Bronchial epithelial cell (primary cell): ENCODE measurements at regions not wholly inside any gene's neighbourhood (a gene's known extent, or its start where the extent isn't known, plus 50 kb on each side); places are given as distances from the start of the nearest gene placed in this dataset.

Experiments
- DNase-seq: peaks from one replicate; pipeline ENCODE4 v3.0.0-alpha.2; 2010; ENCODE audit warnings: low read depth
- FAIRE-seq: peaks from 2 replicates; lab custom pipeline; 2011; peaks lifted over from hg19 to GRCh38; lab: Jason Lieb, UNC
- H3K27me3 ChIP-seq: 2 replicates; pipeline ENCODE4 v1.5.1; 2011; ENCODE audit warnings: low read length; ENCODE audit not compliant: control insufficient read depth, insufficient read depth
- H3K36me3 ChIP-seq: 2 replicates; pipeline ENCODE4 v1.5.1; 2011; ENCODE audit warnings: low read length; ENCODE audit not compliant: control insufficient read depth, insufficient read depth
- H3K4me3 ChIP-seq: 2 replicates; pipeline ENCODE4 v1.5.1; 2011; ENCODE audit warnings: mild to moderate bottlenecking, low read depth, low read length, control low read depth
- TF ChIP-seq, protein P1 (sequence below): IDR thresholded peaks from 2 replicates; pipeline ENCODE4 v1.5.1; 2011; ENCODE audit warnings: mild to moderate bottlenecking, moderate library complexity, low read length, control low read depth, inconsistent platforms; ENCODE audit not compliant: insufficient read depth, severe bottlenecking

DNA sequence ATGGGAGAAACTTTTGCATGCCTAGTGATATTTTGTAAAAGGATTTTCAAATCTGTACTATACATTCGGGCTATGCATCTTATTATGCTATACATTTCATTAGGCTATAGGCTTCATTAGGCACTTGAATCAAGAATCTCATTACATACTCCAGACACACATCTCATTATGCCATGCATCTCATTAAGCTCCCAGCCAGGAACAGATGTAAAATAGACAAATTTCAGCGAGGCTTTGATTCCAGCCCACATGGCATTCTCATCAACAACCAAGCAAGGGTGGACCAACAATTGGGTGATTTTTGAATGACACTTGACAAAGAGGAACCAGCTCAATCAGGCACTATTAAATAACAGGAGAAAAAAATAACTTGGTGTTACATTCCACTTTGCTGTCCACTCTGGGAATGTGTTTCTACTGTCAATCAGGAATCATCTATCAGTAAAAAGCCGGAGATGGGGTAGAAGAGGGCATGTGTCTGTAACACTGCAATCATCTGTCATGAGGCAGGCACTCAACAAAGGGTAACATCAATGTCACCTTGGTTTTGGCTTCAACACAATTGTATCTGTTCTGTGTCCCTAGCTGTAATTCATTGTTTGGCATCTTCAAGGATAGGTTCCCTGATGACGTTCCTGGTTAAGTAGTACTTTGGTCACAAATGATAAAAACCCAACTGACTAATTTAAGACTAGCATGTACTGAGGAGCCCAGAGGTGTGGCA is 498.6 kb downstream of the EPHA4 start:
- Histone ChIP-seq H3K4me3 (no peak overlapping the region), H3K27me3 (no peaks in the 10 kb centered on the region), H3K36me3 (no peaks in the 10 kb centered on the region)
- peak; percentile 47 for FAIRE-seq
- TF ChIP-seq, protein P1, sequence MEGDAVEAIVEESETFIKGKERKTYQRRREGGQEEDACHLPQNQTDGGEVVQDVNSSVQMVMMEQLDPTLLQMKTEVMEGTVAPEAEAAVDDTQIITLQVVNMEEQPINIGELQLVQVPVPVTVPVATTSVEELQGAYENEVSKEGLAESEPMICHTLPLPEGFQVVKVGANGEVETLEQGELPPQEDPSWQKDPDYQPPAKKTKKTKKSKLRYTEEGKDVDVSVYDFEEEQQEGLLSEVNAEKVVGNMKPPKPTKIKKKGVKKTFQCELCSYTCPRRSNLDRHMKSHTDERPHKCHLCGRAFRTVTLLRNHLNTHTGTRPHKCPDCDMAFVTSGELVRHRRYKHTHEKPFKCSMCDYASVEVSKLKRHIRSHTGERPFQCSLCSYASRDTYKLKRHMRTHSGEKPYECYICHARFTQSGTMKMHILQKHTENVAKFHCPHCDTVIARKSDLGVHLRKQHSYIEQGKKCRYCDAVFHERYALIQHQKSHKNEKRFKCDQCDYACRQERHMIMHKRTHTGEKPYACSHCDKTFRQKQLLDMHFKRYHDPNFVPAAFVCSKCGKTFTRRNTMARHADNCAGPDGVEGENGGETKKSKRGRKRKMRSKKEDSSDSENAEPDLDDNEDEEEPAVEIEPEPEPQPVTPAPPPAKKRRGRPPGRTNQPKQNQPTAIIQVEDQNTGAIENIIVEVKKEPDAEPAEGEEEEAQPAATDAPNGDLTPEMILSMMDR, result no peak
- DNase-seq, result no peak

DNA sequence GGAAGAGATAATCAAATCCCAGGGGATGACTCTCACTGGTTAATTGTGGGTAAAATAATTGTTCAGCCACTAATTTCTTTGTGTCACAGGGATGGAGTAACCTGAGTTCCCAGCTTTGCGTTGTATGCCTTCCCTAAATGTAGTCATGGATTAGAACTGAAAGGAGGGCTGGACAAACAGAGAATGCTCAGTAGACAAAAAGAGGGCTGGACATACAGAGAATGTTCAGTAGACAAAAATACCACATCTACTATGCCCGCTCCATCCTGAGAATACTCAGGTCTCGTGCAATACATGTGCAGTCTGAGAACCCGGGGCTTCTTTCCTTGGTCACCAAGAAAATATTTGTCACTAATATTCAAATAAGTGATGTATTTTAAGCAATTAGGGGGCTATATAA is 497.9 kb downstream of the EPHA4 start:
- DNase-seq (no peak), FAIRE-seq (no peak)
- TF ChIP-seq, protein P1, result no peak
- H3K36me3 ChIP-seq, result no peaks in the 10 kb centered on the region
- H3K4me3 ChIP-seq, result no peak overlapping the region
- no peaks in the 10 kb centered on the region for H3K27me3 ChIP-seq

DNA sequence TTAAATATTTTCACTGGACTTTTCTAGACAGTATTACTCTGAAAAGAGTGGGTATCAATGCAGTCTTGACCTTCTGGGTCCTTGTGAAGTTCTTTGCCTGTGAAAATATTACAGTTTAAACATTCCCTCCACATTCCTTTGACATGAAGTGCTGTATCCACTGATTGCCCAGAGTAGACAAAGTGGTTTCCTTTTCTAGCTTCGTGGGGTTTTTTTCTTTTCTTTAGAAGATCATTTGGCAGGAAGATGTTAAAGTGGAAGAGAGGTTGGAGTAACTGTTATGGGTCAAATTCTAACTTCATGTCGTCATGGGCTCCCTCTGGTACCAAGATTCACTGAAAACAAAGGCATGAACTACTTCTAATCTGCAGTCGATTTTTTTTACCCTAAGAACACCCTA is 496.9 kb downstream of the EPHA4 start:
- DNase-seq, result no peak
- H3K36me3 ChIP-seq, result no peaks in the 10 kb centered on the region
- no peak for FAIRE-seq
- TF ChIP-seq, protein P1, result no peak
- no peak overlapping the region for H3K4me3 ChIP-seq
- no peaks in the 10 kb centered on the region for H3K27me3 ChIP-seq

DNA sequence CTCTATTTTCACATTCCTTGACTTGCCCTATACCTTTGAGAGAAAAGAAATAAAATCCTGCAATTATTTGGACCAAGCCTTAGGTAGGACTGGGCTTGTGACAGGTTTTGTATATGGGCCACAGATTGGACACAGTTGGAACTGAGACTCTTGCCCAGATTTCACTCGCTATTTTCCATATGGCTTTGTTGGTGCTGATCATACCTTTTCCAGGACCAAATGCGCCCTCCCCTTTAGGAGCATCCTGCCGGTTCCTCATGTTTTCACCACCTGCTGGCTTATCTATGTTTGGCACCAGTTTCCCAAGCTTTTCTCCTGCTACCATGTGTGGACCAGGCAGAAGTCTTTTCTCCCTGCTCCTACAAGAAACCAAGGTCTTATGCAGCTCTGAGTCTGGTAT is 494.9 kb downstream of the EPHA4 start:
- no peaks in the 10 kb centered on the region for H3K27me3 ChIP-seq
- TF ChIP-seq, protein P1, result no peak
- FAIRE-seq, result no peak
- H3K4me3 ChIP-seq, result no peak overlapping the region
- H3K36me3 ChIP-seq, result no peaks in the 10 kb centered on the region
- no peak for DNase-seq

DNA sequence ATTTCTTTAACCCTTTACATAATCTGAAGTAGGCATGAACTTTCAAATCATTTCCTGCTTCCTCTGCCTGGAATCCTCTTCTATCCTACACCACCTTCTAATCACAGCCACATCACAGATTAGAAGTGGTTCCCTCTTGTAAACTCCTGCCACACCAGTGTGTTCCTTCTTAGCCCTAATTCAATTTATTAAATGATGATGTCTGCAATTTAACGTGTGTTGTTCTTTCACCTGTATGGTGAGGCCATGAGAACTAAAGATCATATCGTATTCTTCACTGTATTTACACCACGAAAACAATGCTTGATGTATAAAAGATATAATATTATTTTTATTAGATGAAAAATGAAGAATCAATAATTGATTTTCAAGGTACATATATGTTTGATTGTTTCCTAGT is 494.3 kb downstream of the EPHA4 start:
- Histone ChIP-seq H3K27me3 (no peaks in the 10 kb centered on the region), H3K36me3 (no peaks in the 10 kb centered on the region), H3K4me3 (no peak overlapping the region)
- DNase-seq (no peak), FAIRE-seq (no peak)
- TF ChIP-seq, protein P1, result no peak
